Iris pigment epithelial cell (primary cell): ENCODE measurements at regions not wholly inside any gene's neighbourhood (a gene's known extent, or its start where the extent isn't known, plus 50 kb on each side); places are given as distances from the start of the nearest gene placed in this dataset.

Source experiments
- DNase-seq: peaks from one replicate; pipeline ENCODE4 v3.0.0-alpha.2; 2011; ENCODE audit warnings: low read depth

DNA sequence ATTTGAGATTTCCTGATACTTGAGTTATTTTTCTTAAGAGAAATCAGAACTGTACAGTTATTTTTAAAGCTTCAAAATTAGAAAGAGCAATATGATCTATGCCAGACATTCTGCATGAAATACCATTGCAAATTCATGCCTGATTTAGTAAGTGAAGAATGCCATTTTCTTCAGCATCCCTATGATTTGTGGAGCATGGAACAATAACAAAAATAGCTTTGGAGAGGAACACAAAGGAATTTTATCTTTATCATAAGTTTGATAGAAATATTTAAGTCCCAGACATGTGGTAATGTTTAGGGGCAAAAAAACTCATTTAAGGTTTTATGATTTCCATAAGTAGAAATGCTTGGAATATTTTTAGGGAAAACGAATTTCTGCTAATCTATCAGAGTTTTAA, 1863.4 kb downstream of the EFNA5 start:
- DNase-seq: no peak

- DNase-seq: peak; percentile 38
These were observed 1864.1 kb downstream of the EFNA5 start for GRCh38 chr5:105806596-105806995.

DNA sequence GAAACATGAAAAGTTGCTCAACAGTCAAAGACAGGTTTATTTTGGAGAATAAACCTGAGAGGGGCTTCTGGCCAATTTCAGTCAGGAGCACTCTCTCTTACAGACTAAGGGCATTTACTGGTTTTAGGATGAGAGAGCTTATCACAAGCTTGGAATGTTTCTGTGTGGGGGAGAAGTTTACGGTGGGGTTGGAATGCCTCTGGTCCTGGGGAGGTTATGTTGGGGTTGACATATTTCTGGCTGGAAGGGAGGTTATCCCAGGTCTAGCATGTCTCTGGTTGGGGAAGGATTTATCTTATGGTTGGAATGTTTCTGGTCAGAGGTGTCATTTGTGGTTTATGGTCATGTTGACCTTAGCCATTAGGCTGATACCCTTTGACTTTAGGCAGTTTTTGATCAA, 1867.3 kb downstream of the EFNA5 start:
- no peak for DNase-seq

GRCh38 chr5:105794578-105794977, 1876.2 kb downstream of the EFNA5 start:
- no peak for DNase-seq

- peak; percentile 7 for DNase-seq
These were observed 1881.5 kb downstream of the EFNA5 start for GRCh38 chr5:105789246-105789645.

DNA sequence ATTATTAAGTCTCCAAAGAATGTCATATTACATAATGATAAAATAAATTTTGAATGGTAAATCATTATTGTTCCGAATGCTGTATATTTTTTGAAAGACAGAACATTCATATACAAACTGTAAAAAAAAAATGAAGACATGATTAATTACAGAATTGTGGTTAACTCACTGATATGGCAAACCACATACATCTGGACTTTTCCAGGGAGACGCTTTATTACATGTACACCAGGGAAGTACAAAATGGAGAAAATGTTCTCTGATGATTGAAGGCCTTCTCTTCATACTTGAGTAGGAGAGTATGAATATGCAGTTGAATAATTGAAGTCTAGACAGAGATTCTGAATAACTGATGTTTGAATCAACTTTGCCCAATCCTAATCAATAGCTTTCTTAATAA, 1886.9 kb downstream of the EFNA5 start:
- peak; percentile 13 for DNase-seq

GRCh38 chr5:105782501-105782900, 1888.2 kb downstream of the EFNA5 start:
- peak; percentile 23 for DNase-seq

DNA sequence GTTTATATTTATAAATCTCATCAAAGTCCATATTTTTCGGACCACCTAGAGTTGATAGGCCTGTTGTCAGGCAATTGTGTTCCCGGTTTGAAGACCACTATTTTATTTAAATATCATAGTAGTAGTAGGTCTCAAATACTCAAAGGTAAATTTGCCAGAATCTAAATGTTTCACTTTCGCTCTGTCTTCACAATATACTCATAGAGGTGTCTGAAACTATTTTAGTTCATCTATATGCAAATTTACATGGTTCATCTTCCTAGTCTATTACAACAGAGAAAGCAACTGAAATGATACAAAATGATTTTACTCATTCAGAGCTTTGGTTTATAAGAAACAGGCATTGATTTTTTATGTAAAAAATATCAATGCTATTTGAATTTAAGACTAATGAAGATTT, 1897.5 kb downstream of the EFNA5 start:
- DNase-seq: no peak

GRCh38 chr5:105767267-105767666, 1903.5 kb downstream of the EFNA5 start:
- DNase-seq: no peak

DNA sequence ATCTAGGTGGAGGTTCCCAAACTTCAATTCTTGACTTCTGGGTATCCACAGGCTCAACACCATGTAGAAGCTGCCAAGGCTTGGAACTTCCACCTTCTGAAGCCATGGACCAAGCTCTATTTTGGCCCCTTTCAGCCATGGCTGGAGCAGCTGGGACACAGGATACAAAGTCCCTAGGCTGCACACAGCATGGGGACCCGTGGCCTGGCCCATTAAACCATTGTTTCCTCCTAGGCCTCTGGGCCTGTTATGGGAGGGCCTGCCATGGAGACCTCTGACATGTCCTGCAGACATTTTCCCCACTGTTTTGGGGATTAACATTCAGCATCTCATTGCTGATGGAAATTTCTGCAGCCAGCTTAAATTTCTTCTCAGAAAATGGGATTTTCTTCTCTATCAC, 1908.0 kb downstream of the EFNA5 start:
- DNase-seq: no peak

- peak; percentile 32 for DNase-seq
These were observed 1916.7 kb downstream of the EFNA5 start for GRCh38 chr5:105754056-105754455.

DNA sequence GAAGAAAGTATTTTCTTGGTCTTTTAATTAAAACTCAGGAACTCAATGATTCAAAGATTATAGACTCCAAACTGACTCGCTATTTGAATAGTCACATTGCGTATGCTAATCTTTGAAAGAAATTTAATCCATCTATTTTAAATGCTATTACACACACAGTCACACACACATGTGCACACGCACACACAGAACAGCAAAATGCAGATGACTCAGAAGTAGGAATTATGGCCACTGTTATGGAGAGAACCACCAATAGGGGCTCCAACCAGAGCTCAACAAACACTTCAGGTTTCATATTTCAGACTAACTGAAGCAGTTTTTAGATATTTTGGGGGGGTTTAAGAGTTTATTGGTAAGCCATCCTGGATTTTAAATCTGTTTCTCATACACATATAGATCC, 1917.9 kb downstream of the EFNA5 start:
- peak; percentile 46 for DNase-seq

DNA sequence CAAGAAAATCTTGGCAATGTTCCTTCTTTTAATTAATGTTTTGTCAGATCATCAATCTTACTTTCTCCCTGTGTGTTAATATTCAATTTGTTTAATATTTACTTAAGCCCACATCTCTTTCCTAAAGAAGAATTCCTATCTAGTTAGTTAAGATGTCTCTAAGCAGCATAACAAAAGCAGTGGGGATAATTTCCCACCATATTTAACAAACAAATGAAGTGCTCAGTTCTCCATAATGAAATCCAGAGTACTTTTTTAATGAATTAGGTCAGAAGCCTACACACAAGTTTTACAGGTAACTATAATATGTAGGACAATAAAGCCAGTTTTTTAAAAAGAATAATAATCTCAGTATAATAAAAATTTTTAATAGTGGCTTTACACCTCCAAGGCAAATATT, 1918.8 kb downstream of the EFNA5 start:
- DNase-seq: no peak

DNA sequence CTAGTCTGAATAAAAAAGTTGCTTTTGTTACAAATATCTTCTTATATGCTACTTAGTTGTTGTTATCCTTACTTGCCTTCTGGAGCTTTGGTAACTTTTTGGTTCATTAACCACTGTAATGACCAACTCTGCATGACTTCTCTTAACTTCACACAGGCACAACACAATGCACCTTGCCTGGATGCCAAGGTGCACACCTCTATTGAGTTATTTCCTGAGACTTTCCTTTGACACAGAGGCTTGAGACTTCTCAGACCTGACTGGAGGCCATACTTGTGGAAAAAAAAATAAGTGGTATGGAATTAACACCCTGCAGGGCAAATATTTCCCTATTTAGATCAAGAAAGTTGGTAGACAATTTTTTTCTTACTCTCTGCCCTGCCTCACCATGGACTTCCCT, 1925.6 kb downstream of the EFNA5 start:
- DNase-seq: no peak

DNA sequence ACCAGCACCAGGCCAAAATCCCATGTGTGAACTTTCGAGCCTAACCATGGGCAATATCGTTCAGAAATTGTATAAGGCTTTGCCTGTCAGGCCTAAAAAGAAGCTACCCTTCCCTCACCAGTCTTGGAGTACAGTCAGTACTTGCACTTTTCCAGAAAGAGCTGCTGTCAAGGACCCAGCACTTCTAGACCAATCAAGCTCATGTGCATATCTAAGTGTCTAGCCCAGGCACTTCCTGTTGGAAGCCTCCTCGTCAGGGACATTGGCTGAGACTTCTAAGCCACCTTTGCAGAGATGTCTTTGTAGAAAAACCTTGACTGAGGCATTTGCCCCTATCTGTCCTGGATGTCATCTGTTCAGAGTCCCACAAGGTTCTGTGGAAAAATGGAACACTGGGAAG, 1930.5 kb downstream of the EFNA5 start:
- DNase-seq: no peak

- DNase-seq: no peak
These were observed 1931.0 kb downstream of the EFNA5 start for GRCh38 chr5:105739732-105740131.

DNA sequence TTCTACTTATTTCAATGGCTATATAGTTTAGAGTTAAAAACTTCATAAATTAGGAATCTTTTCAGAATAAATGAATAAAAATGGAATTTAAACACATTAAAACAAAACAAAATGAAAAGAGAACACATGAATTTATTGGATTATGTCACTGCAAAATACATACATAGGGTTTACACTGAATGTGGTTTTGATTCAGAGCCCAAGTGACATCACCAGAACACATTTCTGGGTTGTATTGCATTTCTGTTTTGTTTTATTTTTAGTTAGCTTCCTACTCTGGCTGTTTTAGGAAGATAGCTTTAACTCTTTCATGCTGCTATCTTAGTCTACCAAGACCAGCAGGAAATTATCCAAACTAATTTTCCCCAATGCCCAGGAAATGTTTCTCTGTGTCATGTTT, 1935.0 kb downstream of the EFNA5 start:
- DNase-seq: peak; percentile 39

DNA sequence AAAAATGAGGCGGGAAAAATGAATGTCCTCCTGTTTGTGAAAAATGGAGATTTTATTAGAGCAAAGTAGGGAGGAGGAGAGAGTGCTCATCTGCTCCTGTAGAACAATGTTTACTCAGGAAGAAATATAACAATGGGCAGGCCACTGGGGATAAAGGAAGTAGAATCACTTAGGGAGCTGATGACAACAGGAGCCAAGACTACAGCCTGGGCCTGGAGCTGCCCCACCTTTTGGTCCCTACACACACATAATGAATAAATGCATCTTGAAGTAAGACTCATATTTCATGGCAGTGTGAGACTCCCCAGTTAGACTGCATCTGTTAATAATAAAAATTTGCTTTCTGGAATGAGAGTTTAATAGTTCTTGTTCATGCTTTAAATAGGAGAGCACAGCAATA, 1939.8 kb downstream of the EFNA5 start:
- DNase-seq: no peak

DNA sequence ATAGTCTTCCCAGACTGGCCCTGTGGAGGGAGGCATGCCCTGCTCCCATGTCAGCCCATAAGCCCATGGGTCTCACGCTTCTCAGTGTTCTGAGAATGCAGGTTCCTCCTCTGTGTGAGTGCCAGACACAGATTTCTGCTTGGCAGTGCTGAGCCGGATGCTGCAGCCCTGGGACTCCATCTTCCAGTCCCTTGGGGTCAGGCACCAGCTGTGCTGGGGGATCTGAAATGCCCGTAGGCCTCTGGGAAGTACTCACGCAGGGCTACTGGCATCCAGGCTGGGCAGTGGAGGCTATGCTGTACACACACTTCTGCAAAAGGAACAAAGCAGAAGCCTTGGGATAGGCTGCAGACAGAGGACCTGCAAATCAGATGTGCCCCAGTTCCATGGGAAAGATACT, 1944.6 kb downstream of the EFNA5 start:
- DNase-seq: no peak

GRCh38 chr5:105708442-105708841, 1962.3 kb downstream of the EFNA5 start:
- no peak for DNase-seq

DNA sequence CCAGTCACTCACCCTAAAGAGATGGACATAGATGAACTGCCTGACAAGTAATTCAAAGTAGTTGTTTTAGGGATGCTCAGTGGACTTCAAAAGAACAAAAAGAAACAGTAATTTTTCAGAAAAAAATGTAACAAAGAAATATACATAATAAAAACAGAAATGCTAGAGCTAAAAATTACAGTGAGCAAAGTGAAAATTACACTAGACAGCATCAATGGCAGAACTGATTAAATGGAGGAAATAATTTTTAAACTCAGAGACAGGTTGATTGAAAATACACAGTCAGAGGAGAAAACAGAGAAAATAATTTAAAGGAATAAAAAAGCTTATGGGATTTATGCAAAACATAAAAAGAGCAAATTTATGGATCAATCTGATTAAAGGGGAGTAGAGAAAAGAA, 1968.4 kb downstream of the EFNA5 start:
- DNase-seq: no peak

GRCh38 chr5:105696440-105696839, 1974.3 kb downstream of the EFNA5 start:
- DNase-seq: peak; percentile 3

GRCh38 chr5:105695941-105696340, 1974.8 kb downstream of the EFNA5 start:
- DNase-seq: no peak

DNA sequence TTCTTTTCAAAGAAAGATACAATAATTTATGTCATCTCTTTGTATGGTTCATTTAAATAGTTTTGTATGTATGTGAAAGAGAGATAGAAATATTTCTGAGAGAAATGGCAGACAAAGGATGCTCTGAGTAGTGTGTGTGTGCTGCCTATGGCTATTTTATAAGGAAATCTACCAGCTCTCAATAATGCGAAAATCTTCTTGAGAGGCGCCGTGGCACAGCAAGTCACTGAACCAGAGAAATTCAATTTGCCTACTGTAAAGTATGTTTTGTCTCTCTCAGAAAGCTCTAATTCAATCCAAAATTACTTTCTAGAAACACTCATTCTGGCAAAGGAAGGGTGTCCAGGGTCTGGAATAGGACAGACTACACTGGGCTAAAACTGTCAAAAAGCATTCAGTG, 1981.1 kb downstream of the EFNA5 start:
- no peak for DNase-seq

DNA sequence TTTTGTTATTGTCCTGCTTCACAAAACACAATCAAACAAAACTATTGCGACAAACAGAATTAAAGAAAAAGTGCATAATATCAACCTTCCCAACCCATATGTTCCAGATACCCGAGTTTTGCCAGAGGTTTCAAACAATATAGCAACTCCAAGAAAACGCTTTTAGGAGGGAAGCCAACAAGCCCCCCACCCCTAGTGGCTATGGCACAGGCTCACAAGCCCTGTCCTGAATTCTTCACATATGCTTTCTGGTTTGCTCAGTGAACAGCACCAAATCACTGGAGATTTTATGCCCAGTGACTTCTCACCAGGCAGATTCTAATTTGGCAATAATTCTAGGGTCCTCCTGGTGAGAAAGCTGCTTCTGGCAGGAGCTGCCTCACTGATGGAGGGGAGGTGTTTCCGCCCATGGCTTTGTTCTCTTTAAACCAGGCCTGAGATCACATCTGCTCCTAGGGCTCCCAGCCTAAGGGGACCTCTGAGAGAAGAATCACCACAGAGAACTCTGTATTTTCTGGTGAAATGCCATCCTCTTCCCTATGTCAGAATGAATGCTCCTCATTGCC, 1982.4 kb downstream of the EFNA5 start:
- no peak for DNase-seq
